ENCODE measurements at regions not wholly inside any gene's neighbourhood (a gene's known extent, or its start where the extent isn't known, plus 50 kb on each side); places are given as distances from the start of the nearest gene placed in this dataset.

DNA sequence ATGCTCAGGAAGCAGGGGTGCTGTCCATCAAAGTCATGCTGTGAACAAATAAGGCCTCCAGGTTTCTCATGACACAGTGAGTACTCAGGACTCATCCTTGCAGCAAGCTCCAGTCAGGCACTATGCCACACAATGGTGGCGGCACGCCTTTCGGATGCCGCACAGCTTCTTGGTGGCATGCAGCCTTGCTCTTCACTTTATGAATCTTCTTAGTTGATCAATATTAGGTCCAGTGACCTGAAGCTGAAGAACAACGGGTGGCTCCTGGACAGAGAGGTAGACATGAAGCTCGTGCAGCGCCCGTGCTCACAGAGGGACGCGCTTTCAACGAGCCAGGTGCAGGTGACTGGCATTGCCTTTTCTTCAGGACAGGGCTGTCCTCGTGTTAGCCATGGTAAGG is 653.0 kb upstream of the MGMT start:
- Histone ChIP-seq H3K9me3 (ENCODE audit: low read depth) (no peaks in the 10 kb centered on the region), H3K27me3 (no peaks in the 10 kb centered on the region), H3K36me3 (replicated peaks; ENCODE audit: insufficient read depth, low read depth) (no peaks in the 10 kb centered on the region), H3K9me2 (replicated peaks; ENCODE audit: insufficient read depth) (no peaks in the 10 kb centered on the region), H3K4me3 (no peak overlapping the region), H2AFZ (no peak overlapping the region), H3K79me2 (no peaks in the 10 kb centered on the region), H3K27ac (no peak overlapping the region), H4K20me1 (ENCODE audit: insufficient read depth, poor library complexity, severe bottlenecking) (no peaks in the 10 kb centered on the region), H3K4me2 (no peak overlapping the region), H3K4me1 (ENCODE audit: insufficient read depth) (no peaks in the 10 kb centered on the region)
- no peak for DNase-seq (ENCODE audit: low spot score)
- WGBS (ENCODE audit: low lambda C conversion rate, missing lambda C conversion rate) = 94% methylated on average over 12 of the region's 12 CpGs
- no peak for TF ChIP-seq EZH2 (IDR thresholded peaks at IDR 0.05; ENCODE audit: borderline replicate concordance)
- TF ChIP-seq, protein P1, sequence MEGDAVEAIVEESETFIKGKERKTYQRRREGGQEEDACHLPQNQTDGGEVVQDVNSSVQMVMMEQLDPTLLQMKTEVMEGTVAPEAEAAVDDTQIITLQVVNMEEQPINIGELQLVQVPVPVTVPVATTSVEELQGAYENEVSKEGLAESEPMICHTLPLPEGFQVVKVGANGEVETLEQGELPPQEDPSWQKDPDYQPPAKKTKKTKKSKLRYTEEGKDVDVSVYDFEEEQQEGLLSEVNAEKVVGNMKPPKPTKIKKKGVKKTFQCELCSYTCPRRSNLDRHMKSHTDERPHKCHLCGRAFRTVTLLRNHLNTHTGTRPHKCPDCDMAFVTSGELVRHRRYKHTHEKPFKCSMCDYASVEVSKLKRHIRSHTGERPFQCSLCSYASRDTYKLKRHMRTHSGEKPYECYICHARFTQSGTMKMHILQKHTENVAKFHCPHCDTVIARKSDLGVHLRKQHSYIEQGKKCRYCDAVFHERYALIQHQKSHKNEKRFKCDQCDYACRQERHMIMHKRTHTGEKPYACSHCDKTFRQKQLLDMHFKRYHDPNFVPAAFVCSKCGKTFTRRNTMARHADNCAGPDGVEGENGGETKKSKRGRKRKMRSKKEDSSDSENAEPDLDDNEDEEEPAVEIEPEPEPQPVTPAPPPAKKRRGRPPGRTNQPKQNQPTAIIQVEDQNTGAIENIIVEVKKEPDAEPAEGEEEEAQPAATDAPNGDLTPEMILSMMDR (IDR thresholded peaks at IDR 0.05; ENCODE audit: poor library complexity) = no peak
- no peak for TF ChIP-seq EZH2phosphoT487 (IDR thresholded peaks at IDR 0.05; ENCODE audit: low read depth, severe bottlenecking, unreplicated experiment)

DNA sequence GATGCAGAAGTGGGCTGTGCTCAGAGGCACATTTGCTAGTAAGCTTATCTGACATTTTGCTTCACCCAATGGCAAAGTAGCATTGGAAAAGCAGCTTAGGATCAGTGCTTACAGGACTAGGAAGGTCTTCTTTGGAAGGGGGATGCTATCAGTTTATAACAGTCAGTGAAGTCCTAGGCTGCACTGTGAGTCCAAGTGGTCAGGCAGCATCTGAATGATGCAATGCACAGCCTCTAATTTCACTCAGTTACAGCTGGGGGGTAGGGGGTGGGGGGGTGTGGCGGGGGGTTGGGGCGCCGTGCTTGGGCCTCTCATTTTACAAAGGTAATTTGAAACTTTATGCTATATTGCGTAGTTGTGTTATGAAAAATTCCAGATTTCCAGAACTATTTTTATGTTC is 652.3 kb upstream of the MGMT start:
- TF ChIP-seq, protein P1 (IDR thresholded peaks at IDR 0.05; ENCODE audit: poor library complexity) = no peak
- TF ChIP-seq EZH2 (IDR thresholded peaks at IDR 0.05; ENCODE audit: borderline replicate concordance) (no peak), EZH2phosphoT487 (IDR thresholded peaks at IDR 0.05; ENCODE audit: low read depth, severe bottlenecking, unreplicated experiment) (no peak)
- no peak overlapping the region for H3K27ac ChIP-seq
- H3K27me3 ChIP-seq = no peaks in the 10 kb centered on the region
- DNase-seq (ENCODE audit: low spot score) = no peak
- no peaks in the 10 kb centered on the region for H4K20me1 ChIP-seq (ENCODE audit: insufficient read depth, poor library complexity, severe bottlenecking)
- H3K4me1 ChIP-seq (ENCODE audit: insufficient read depth) = no peaks in the 10 kb centered on the region
- WGBS (ENCODE audit: low lambda C conversion rate, missing lambda C conversion rate) = 66% methylated on average over 4 of the region's 4 CpGs
- H3K4me2 ChIP-seq = no peak overlapping the region
- H3K79me2 ChIP-seq = no peaks in the 10 kb centered on the region
- no peaks in the 10 kb centered on the region for H3K9me3 ChIP-seq (ENCODE audit: low read depth)
- no peak overlapping the region for H2AFZ ChIP-seq
- H3K36me3 ChIP-seq (replicated peaks; ENCODE audit: insufficient read depth, low read depth) = no peaks in the 10 kb centered on the region
- H3K4me3 ChIP-seq = no peak overlapping the region
- no peaks in the 10 kb centered on the region for H3K9me2 ChIP-seq (replicated peaks; ENCODE audit: insufficient read depth)

DNA sequence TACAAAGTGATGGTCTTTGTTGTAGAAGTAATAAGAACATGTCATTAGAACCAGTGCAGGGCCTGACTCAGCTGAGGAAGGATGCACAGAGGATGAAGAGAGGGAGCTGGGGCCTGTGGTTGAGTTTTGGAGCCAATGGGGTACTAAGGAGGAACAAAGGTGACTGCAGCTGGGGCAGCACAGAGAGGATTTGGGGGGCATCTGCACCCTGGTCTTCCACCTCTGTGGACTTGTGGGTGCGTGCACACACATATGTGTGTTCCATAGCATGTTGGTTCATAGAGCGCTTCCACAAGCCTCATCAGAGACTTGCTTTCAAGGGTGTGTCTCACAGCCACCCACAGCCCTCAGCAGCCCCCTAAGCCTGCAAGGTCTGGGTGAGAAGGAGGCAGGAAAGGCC is 650.3 kb upstream of the MGMT start:
- DNase-seq (ENCODE audit: low spot score) = no peak
- Histone ChIP-seq H3K27me3 (no peaks in the 10 kb centered on the region), H3K27ac (no peak overlapping the region), H3K9me2 (replicated peaks; ENCODE audit: insufficient read depth) (no peaks in the 10 kb centered on the region), H4K20me1 (ENCODE audit: insufficient read depth, poor library complexity, severe bottlenecking) (no peaks in the 10 kb centered on the region), H3K4me2 (no peak overlapping the region), H3K9me3 (ENCODE audit: low read depth) (no peaks in the 10 kb centered on the region), H3K4me1 (ENCODE audit: insufficient read depth) (no peaks in the 10 kb centered on the region), H3K36me3 (replicated peaks; ENCODE audit: insufficient read depth, low read depth) (no peaks in the 10 kb centered on the region), H2AFZ (no peak overlapping the region), H3K4me3 (no peak overlapping the region), H3K79me2 (no peaks in the 10 kb centered on the region)
- TF ChIP-seq EZH2phosphoT487 (IDR thresholded peaks at IDR 0.05; ENCODE audit: low read depth, severe bottlenecking, unreplicated experiment) (no peak), EZH2 (IDR thresholded peaks at IDR 0.05; ENCODE audit: borderline replicate concordance) (no peak)
- TF ChIP-seq, protein P1 (IDR thresholded peaks at IDR 0.05; ENCODE audit: poor library complexity) = no peak
- WGBS (ENCODE audit: low lambda C conversion rate, missing lambda C conversion rate) = 83% methylated on average over 2 of the region's 2 CpGs

DNA sequence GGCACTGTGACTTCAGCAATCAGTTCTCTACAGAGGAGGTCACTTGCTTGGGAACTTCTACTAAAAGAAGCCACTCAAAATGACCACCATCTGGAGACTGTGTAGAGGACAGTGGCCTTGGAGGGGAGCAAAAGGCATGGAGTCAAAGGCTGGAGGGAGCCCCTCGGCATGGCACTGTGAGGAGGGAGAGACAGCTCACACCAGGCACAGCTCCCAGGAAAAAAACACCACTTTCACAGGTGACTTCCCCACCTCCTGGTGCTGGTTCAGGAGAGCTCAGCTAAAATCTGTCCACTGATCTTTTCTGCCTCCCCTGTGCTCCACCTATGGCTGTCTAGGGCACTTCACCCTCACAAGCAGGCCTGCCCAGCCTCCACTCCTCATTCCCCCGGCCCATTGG is 649.4 kb upstream of the MGMT start:
- Histone ChIP-seq H3K4me3 (no peak overlapping the region), H3K4me2 (no peak overlapping the region), H3K79me2 (no peaks in the 10 kb centered on the region), H3K27ac (no peak overlapping the region), H3K27me3 (no peaks in the 10 kb centered on the region), H4K20me1 (ENCODE audit: insufficient read depth, poor library complexity, severe bottlenecking) (no peaks in the 10 kb centered on the region), H3K9me2 (replicated peaks; ENCODE audit: insufficient read depth) (no peaks in the 10 kb centered on the region), H2AFZ (no peak overlapping the region), H3K36me3 (replicated peaks; ENCODE audit: insufficient read depth, low read depth) (no peaks in the 10 kb centered on the region), H3K4me1 (ENCODE audit: insufficient read depth) (no peaks in the 10 kb centered on the region), H3K9me3 (ENCODE audit: low read depth) (no peaks in the 10 kb centered on the region)
- TF ChIP-seq EZH2 (IDR thresholded peaks at IDR 0.05; ENCODE audit: borderline replicate concordance) (no peak), EZH2phosphoT487 (IDR thresholded peaks at IDR 0.05; ENCODE audit: low read depth, severe bottlenecking, unreplicated experiment) (no peak)
- TF ChIP-seq, protein P1 (IDR thresholded peaks at IDR 0.05; ENCODE audit: poor library complexity) = no peak
- no peak for DNase-seq (ENCODE audit: low spot score)
- 86% methylated on average over 2 of the region's 2 CpGs for WGBS (ENCODE audit: low lambda C conversion rate, missing lambda C conversion rate)
